Posterior vena cava (tissue), 2 donors: ENCODE measurements at regions not wholly inside any gene's neighbourhood (a gene's known extent, or its start where the extent isn't known, plus 50 kb on each side); places are given as distances from the start of the nearest gene placed in this dataset.

Source experiments
- DNase-seq: peaks from one replicate; pipeline ENCODE4 v3.0.0-alpha.2; 2020; ENCODE audit warnings: low spot score
- intact Hi-C, 2 donors: fragments of 100-400 bp; cut with DNase I; formaldehyde crosslinking; loops; one replicate each; pipeline versions ENCODE4 v1.14.1 to v1.14.2; 2022 to 2023
- donor health status: DM: yes; HTN: yes; CAD: no.
- donor health status: DM: yes; HTN: yes; CAD: no.

GRCh38 chr3:25376340-25376739 is 51.7 kb upstream of the RARB start:
- intact Hi-C loops = no loop called here
- DNase-seq = no peak

DNA sequence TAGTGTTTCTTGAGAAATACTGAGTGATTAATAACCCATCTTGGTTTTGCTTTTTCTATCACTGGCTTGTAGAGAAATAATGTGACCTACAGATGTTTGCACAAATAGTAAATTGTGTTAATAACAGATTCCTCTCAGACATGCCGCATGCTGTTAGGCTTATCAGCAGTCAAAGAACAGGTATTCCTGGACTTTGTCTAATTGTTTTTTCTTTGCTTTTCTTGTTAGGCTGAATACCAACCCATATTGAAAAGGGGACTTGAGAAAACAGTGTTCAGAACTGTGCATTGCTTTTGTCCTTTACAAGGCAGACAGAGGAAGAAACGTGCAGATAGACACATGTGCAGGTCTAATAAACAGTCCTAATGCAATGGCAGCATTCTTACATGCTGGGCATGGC is 51.0 kb upstream of the RARB start:
- no peak for DNase-seq
- intact Hi-C loops = no loop called here
